T-helper 2 cell treated with Interferon-gamma antibody and Interleukin-4, amounts not matched to agents 5 μg/mL and 100 μg/mL, for 36 hours (primary cell): ENCODE measurements at regions not wholly inside any gene's neighbourhood (a gene's known extent, or its start where the extent isn't known, plus 50 kb on each side); places are given as distances from the start of the nearest gene placed in this dataset.

Source experiments
- DNase-seq: peaks from one replicate; pipeline ENCODE4 v3.0.0; 2021; ENCODE audit warnings: low spot score
- H3K27ac Mint-ChIP-seq: one replicate; pipeline ENCODE4 v1.8.0; 2021; ENCODE audit warnings: mild to moderate bottlenecking, mixed read lengths
- H3K27me3 Mint-ChIP-seq: one replicate; pipeline ENCODE4 v1.8.0; 2021; ENCODE audit warnings: low read depth, mixed read lengths
- H3K36me3 Mint-ChIP-seq: one replicate; pipeline ENCODE4 v1.8.0; 2021; ENCODE audit warnings: low read depth, mixed read lengths
- H3K4me1 Mint-ChIP-seq: one replicate; pipeline ENCODE4 v1.8.0; 2021; ENCODE audit warnings: low read depth, mixed read lengths
- H3K4me3 Mint-ChIP-seq: one replicate; pipeline ENCODE4 v1.8.0; 2022; ENCODE audit warnings: mild to moderate bottlenecking, moderate library complexity, mixed read lengths
- H3K9me3 Mint-ChIP-seq: one replicate; pipeline ENCODE4 v1.8.0; 2021; ENCODE audit warnings: mixed read lengths

GRCh38 chr6:109299776-109300564 is 82.3 kb downstream of the CD164 start:
- no peak overlapping the region for H3K27ac Mint-ChIP-seq
- no peaks in the 10 kb centered on the region for H3K9me3 Mint-ChIP-seq
- H3K36me3 Mint-ChIP-seq: no peaks in the 10 kb centered on the region
- DNase-seq: no peak
- no peaks in the 10 kb centered on the region for H3K27me3 Mint-ChIP-seq
- H3K4me1 Mint-ChIP-seq: peaks cover 12% of the 10 kb centered on the region
- no peak overlapping the region for H3K4me3 Mint-ChIP-seq

- Mint-ChIP-seq H3K27ac (no peak overlapping the region), H3K9me3 (no peaks in the 10 kb centered on the region), H3K36me3 (no peaks in the 10 kb centered on the region), H3K4me3 (no peak overlapping the region), H3K4me1 (peaks cover 5% of the 10 kb centered on the region), H3K27me3 (no peaks in the 10 kb centered on the region)
- no peak for DNase-seq
Measured at GRCh38 chr6:109299265-109299607, 83.0 kb downstream of the CD164 start.

- no peaks in the 10 kb centered on the region for H3K27me3 Mint-ChIP-seq
Measured at GRCh38 chr6:109298605-109299264, 83.5 kb downstream of the CD164 start.

GRCh38 chr6:109297406-109298110 is 84.7 kb downstream of the CD164 start:
- no peaks in the 10 kb centered on the region for H3K27me3 Mint-ChIP-seq
- DNase-seq: no peak
- H3K4me1 Mint-ChIP-seq: no peaks in the 10 kb centered on the region
- H3K4me3 Mint-ChIP-seq: no peak overlapping the region
- no peaks in the 10 kb centered on the region for H3K36me3 Mint-ChIP-seq
- H3K9me3 Mint-ChIP-seq: no peaks in the 10 kb centered on the region
- no peak overlapping the region for H3K27ac Mint-ChIP-seq

More at GRCh38 chr6:109298605-109299264, 83.5 kb downstream of the CD164 start:
- no peaks in the 10 kb centered on the region for H3K4me1 Mint-ChIP-seq
- no peak for DNase-seq
- no peaks in the 10 kb centered on the region for H3K36me3 Mint-ChIP-seq
- H3K4me3 Mint-ChIP-seq: no peak overlapping the region
- no peak overlapping the region for H3K27ac Mint-ChIP-seq
- no peaks in the 10 kb centered on the region for H3K9me3 Mint-ChIP-seq

- DNase-seq: no peak
- Mint-ChIP-seq H3K36me3 (no peaks in the 10 kb centered on the region), H3K4me3 (no peak overlapping the region), H3K4me1 (no peaks in the 10 kb centered on the region), H3K27ac (no peak overlapping the region), H3K9me3 (no peaks in the 10 kb centered on the region), H3K27me3 (no peaks in the 10 kb centered on the region)
Measured at GRCh38 chr6:109296971-109297372, 85.3 kb downstream of the CD164 start.

GRCh38 chr6:109296452-109296851 is 85.8 kb downstream of the CD164 start:
- no peak for DNase-seq
- no peak overlapping the region for H3K4me3 Mint-ChIP-seq
- H3K9me3 Mint-ChIP-seq: no peaks in the 10 kb centered on the region
- H3K36me3 Mint-ChIP-seq: no peaks in the 10 kb centered on the region
- H3K27me3 Mint-ChIP-seq: no peaks in the 10 kb centered on the region
- no peak overlapping the region for H3K27ac Mint-ChIP-seq
- no peaks in the 10 kb centered on the region for H3K4me1 Mint-ChIP-seq

GRCh38 chr6:109295774-109296156 is 86.5 kb downstream of the CD164 start:
- H3K9me3 Mint-ChIP-seq: no peaks in the 10 kb centered on the region
- H3K4me3 Mint-ChIP-seq: no peak overlapping the region
- no peaks in the 10 kb centered on the region for H3K27me3 Mint-ChIP-seq
- H3K4me1 Mint-ChIP-seq: no peaks in the 10 kb centered on the region
- H3K36me3 Mint-ChIP-seq: no peaks in the 10 kb centered on the region
- no peak overlapping the region for H3K27ac Mint-ChIP-seq
- no peak for DNase-seq

- Mint-ChIP-seq H3K4me3 (no peak overlapping the region), H3K9me3 (no peaks in the 10 kb centered on the region)
Measured at GRCh38 chr6:109295109-109295773, 87.0 kb downstream of the CD164 start.

GRCh38 chr6:109292983-109293586 is 89.2 kb downstream of the CD164 start:
- Mint-ChIP-seq H3K27ac (no peak overlapping the region), H3K27me3 (peaks cover under 1% of the 10 kb centered on the region), H3K36me3 (no peaks in the 10 kb centered on the region), H3K4me3 (no peak overlapping the region), H3K4me1 (no peaks in the 10 kb centered on the region), H3K9me3 (no peaks in the 10 kb centered on the region)
- DNase-seq: no peak

More at GRCh38 chr6:109295109-109295773, 87.0 kb downstream of the CD164 start:
- Mint-ChIP-seq H3K27ac (no peak overlapping the region), H3K4me1 (no peaks in the 10 kb centered on the region), H3K27me3 (no peaks in the 10 kb centered on the region), H3K36me3 (no peaks in the 10 kb centered on the region)
- DNase-seq: no peak

- Mint-ChIP-seq H3K9me3 (no peaks in the 10 kb centered on the region), H3K4me1 (no peaks in the 10 kb centered on the region)
Measured at GRCh38 chr6:109292420-109292819, 89.8 kb downstream of the CD164 start.

GRCh38 chr6:109291902-109292301 is 90.4 kb downstream of the CD164 start:
- no peak overlapping the region for H3K4me3 Mint-ChIP-seq
- DNase-seq: no peak
- no peaks in the 10 kb centered on the region for H3K4me1 Mint-ChIP-seq
- no peaks in the 10 kb centered on the region for H3K9me3 Mint-ChIP-seq
- H3K27me3 Mint-ChIP-seq: peaks cover 5% of the 10 kb centered on the region
- no peaks in the 10 kb centered on the region for H3K36me3 Mint-ChIP-seq
- no peak overlapping the region for H3K27ac Mint-ChIP-seq

More at GRCh38 chr6:109292420-109292819, 89.8 kb downstream of the CD164 start:
- DNase-seq: no peak
- Mint-ChIP-seq H3K4me3 (no peak overlapping the region), H3K27ac (no peak overlapping the region), H3K36me3 (no peaks in the 10 kb centered on the region), H3K27me3 (peaks cover 5% of the 10 kb centered on the region)

- H3K36me3 Mint-ChIP-seq: no peaks in the 10 kb centered on the region
- H3K4me3 Mint-ChIP-seq: no peak overlapping the region
- no peak overlapping the region for H3K27ac Mint-ChIP-seq
- H3K27me3 Mint-ChIP-seq: peaks cover 5% of the 10 kb centered on the region
- no peaks in the 10 kb centered on the region for H3K4me1 Mint-ChIP-seq
- no peaks in the 10 kb centered on the region for H3K9me3 Mint-ChIP-seq
- no peak for DNase-seq
Measured at GRCh38 chr6:109290143-109290931, 91.9 kb downstream of the CD164 start.

GRCh38 chr6:109285366-109285765 is 96.9 kb downstream of the CD164 start:
- DNase-seq: no peak
- Mint-ChIP-seq H3K27me3 (peaks cover 7% of the 10 kb centered on the region), H3K27ac (no peak overlapping the region), H3K9me3 (no peaks in the 10 kb centered on the region), H3K36me3 (no peaks in the 10 kb centered on the region), H3K4me1 (no peaks in the 10 kb centered on the region), H3K4me3 (no peak overlapping the region)
